ENCODE measurements at regions not wholly inside any gene's neighbourhood (a gene's known extent, or its start where the extent isn't known, plus 50 kb on each side); places are given as distances from the start of the nearest gene placed in this dataset.

- no peak for DNase-seq (ENCODE audit: low spot score)
Measured at GRCh38 chr13:40168425-40169166, 497.8 kb downstream of the FOXO1 start.

GRCh38 chr13:40169476-40169875, 497.0 kb downstream of the FOXO1 start:
- DNase-seq (ENCODE audit: low spot score): no peak

GRCh38 chr13:40170091-40170490, 496.4 kb downstream of the FOXO1 start:
- no peak for DNase-seq (ENCODE audit: low spot score)

GRCh38 chr13:40170982-40171381, 495.5 kb downstream of the FOXO1 start:
- DNase-seq (ENCODE audit: low spot score): no peak

GRCh38 chr13:40171566-40171965, 494.9 kb downstream of the FOXO1 start:
- no peak for DNase-seq (ENCODE audit: low spot score)

GRCh38 chr13:40172149-40172591, 494.3 kb downstream of the FOXO1 start:
- no peak for DNase-seq (ENCODE audit: low spot score)

- DNase-seq (ENCODE audit: low spot score): no peak
Measured at GRCh38 chr13:40172878-40173277, 493.6 kb downstream of the FOXO1 start.

GRCh38 chr13:40175639-40176038, 490.8 kb downstream of the FOXO1 start:
- DNase-seq (ENCODE audit: low spot score): no peak

GRCh38 chr13:40176242-40176641, 490.2 kb downstream of the FOXO1 start:
- DNase-seq (ENCODE audit: low spot score): no peak

- no peak for DNase-seq (ENCODE audit: low spot score)
Measured at GRCh38 chr13:40178130-40178529, 488.3 kb downstream of the FOXO1 start.

- no peak for DNase-seq (ENCODE audit: low spot score)
Measured at GRCh38 chr13:40179445-40180281, 486.8 kb downstream of the FOXO1 start.

GRCh38 chr13:40180776-40181175, 485.7 kb downstream of the FOXO1 start:
- no peak for DNase-seq (ENCODE audit: low spot score)

- no peak for DNase-seq (ENCODE audit: low spot score)
Measured at GRCh38 chr13:40181203-40181845, 485.1 kb downstream of the FOXO1 start.

- DNase-seq (ENCODE audit: low spot score): no peak
Measured at GRCh38 chr13:40182591-40182990, 483.9 kb downstream of the FOXO1 start.

- no peak for DNase-seq (ENCODE audit: low spot score)
Measured at GRCh38 chr13:40185414-40185813, 481.0 kb downstream of the FOXO1 start.

GRCh38 chr13:40186041-40186440, 480.4 kb downstream of the FOXO1 start:
- no peak for DNase-seq (ENCODE audit: low spot score)

GRCh38 chr13:40186626-40187323, 479.7 kb downstream of the FOXO1 start:
- DNase-seq (ENCODE audit: low spot score): no peak

GRCh38 chr13:40187324-40187795, 479.1 kb downstream of the FOXO1 start:
- no peak for DNase-seq (ENCODE audit: low spot score)

GRCh38 chr13:40187841-40188591, 478.4 kb downstream of the FOXO1 start:
- DNase-seq (ENCODE audit: low spot score): no peak

- no peak for DNase-seq (ENCODE audit: low spot score)
Measured at GRCh38 chr13:40189426-40189825, 477.0 kb downstream of the FOXO1 start.

GRCh38 chr13:40189898-40190630, 476.4 kb downstream of the FOXO1 start:
- DNase-seq (ENCODE audit: low spot score): no peak

Measured in LoVo (cell line).